ENCODE measurements at regions not wholly inside any gene's neighbourhood (a gene's known extent, or its start where the extent isn't known, plus 50 kb on each side); places are given as distances from the start of the nearest gene placed in this dataset.
"Not testable (repeated sequence)": the region's sequence is repeated elsewhere in the genome, so short reads cannot be mapped to it uniquely, and the experiment has no call there.

DNA sequence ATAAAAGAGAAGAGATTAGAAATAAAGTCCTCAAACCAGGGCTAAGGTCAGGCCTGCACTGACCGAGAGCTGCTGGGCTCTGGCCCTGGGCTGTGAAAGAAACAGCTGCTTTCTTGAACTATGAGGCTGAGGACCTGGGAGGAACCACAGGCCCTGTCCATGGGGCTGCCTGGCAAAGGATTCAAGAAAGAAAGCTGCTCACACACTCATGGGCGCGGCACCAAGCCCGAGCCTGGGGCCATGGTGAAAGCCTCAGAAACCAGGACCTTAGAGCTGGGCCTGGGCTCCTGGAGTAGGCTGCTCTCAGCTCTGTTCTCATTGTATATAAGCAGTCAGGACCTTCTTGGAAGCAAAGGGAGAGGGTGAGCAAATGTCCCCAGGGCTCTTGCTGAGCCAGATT, 601.9 kb downstream of the RPIA start:
- TF ChIP-seq, protein P1, sequence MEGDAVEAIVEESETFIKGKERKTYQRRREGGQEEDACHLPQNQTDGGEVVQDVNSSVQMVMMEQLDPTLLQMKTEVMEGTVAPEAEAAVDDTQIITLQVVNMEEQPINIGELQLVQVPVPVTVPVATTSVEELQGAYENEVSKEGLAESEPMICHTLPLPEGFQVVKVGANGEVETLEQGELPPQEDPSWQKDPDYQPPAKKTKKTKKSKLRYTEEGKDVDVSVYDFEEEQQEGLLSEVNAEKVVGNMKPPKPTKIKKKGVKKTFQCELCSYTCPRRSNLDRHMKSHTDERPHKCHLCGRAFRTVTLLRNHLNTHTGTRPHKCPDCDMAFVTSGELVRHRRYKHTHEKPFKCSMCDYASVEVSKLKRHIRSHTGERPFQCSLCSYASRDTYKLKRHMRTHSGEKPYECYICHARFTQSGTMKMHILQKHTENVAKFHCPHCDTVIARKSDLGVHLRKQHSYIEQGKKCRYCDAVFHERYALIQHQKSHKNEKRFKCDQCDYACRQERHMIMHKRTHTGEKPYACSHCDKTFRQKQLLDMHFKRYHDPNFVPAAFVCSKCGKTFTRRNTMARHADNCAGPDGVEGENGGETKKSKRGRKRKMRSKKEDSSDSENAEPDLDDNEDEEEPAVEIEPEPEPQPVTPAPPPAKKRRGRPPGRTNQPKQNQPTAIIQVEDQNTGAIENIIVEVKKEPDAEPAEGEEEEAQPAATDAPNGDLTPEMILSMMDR (IDR thresholded peaks at IDR 0.05 in 4 of 5, conservative IDR thresholded peaks at IDR 0.05 in 1 of 5), result not testable (repeated sequence)
- not testable (repeated sequence) for TF ChIP-seq POLR2A (IDR thresholded peaks at IDR 0.05)

Data from gastrocnemius medialis (tissue), 4 donors.